SIG-M5 (cell line): ENCODE measurements at regions not wholly inside any gene's neighbourhood (a gene's known extent, or its start where the extent isn't known, plus 50 kb on each side); places are given as distances from the start of the nearest gene placed in this dataset.

Source experiments
- DNase-seq: peaks from one replicate; lab custom pipeline; 2025; lab: John Stamatoyannopoulos, UW

GRCh38 chr15:87805117-87805820 lies 451.3 kb downstream of the NTRK3 start:
- no peak for DNase-seq

- DNase-seq = no peak
These were observed 452.1 kb downstream of the NTRK3 start for GRCh38 chr15:87804451-87804850.

GRCh38 chr15:87799838-87800237 lies 456.7 kb downstream of the NTRK3 start:
- no peak for DNase-seq

GRCh38 chr15:87799428-87799827 lies 457.1 kb downstream of the NTRK3 start:
- no peak for DNase-seq

- DNase-seq = no peak
These were observed 462.8 kb downstream of the NTRK3 start for GRCh38 chr15:87793725-87794124.

GRCh38 chr15:87792250-87793040 lies 464.1 kb downstream of the NTRK3 start:
- no peak for DNase-seq

- no peak for DNase-seq
These were observed 474.4 kb downstream of the NTRK3 start for GRCh38 chr15:87781959-87782625.

GRCh38 chr15:87779746-87780145 lies 476.8 kb downstream of the NTRK3 start:
- DNase-seq = no peak

GRCh38 chr15:87778358-87778757 lies 478.2 kb downstream of the NTRK3 start:
- no peak for DNase-seq

GRCh38 chr15:87777054-87777561 lies 479.4 kb downstream of the NTRK3 start:
- no peak for DNase-seq

GRCh38 chr15:87767516-87767915 lies 489.0 kb downstream of the NTRK3 start:
- DNase-seq = no peak

- no peak for DNase-seq
These were observed 491.9 kb downstream of the NTRK3 start for GRCh38 chr15:87764461-87765240.

- DNase-seq = no peak
These were observed 492.7 kb downstream of the NTRK3 start for GRCh38 chr15:87763837-87764236.

GRCh38 chr15:87761736-87762509 lies 494.6 kb downstream of the NTRK3 start:
- peak; percentile 26 for DNase-seq

GRCh38 chr15:87760547-87761314 lies 495.8 kb downstream of the NTRK3 start:
- DNase-seq = no peak

- DNase-seq = no peak
These were observed 497.6 kb downstream of the NTRK3 start for GRCh38 chr15:87758794-87759418.

GRCh38 chr15:87757084-87757483 lies 499.5 kb downstream of the NTRK3 start:
- DNase-seq = no peak

- no peak for DNase-seq
These were observed 500.5 kb downstream of the NTRK3 start for GRCh38 chr15:87756072-87756471.

- DNase-seq = no peak
These were observed 501.3 kb downstream of the NTRK3 start for GRCh38 chr15:87755226-87755625.

- no peak for DNase-seq
These were observed 503.0 kb downstream of the NTRK3 start for GRCh38 chr15:87753539-87753938.
